ENCODE measurements at regions not wholly inside any gene's neighbourhood (a gene's known extent, or its start where the extent isn't known, plus 50 kb on each side); places are given as distances from the start of the nearest gene placed in this dataset.

GRCh38 chr15:70246623-70247220, 149.0 kb upstream of the TLE3 start:
- H3K27me3 ChIP-seq (ENCODE audit: control insufficient read depth, low read length) = no peaks in the 10 kb centered on the region
- TF ChIP-seq CTCF (IDR thresholded peaks at IDR 0.05; ENCODE audit: low read depth, low read length, poor library complexity, severe bottlenecking) = no peak
- no peak for TF ChIP-seq EZH2phosphoT487 (IDR thresholded peaks at IDR 0.05; ENCODE audit: borderline replicate concordance, low read length)
- no peaks in the 10 kb centered on the region for H3K79me2 ChIP-seq (ENCODE audit: control insufficient read depth, low read length)
- H3F3A ChIP-seq (ENCODE audit: control insufficient read depth, insufficient read depth) = no peaks in the 10 kb centered on the region
- H3K27ac ChIP-seq (ENCODE audit: low read depth, low read length) = no peak overlapping the region
- no peaks in the 10 kb centered on the region for H3K9me3 ChIP-seq (ENCODE audit: control insufficient read depth, insufficient read depth, low read length)
- H3K4me3 ChIP-seq (ENCODE audit: low read length) = no peak overlapping the region
- H3K9me2 ChIP-seq (replicated peaks; ENCODE audit: control insufficient read depth, low read length) = no peaks in the 10 kb centered on the region
- no peaks in the 10 kb centered on the region for H4K20me1 ChIP-seq (ENCODE audit: control insufficient read depth, insufficient read depth, low read depth, low read length)
- no peaks in the 10 kb centered on the region for H3K36me3 ChIP-seq (ENCODE audit: control insufficient read depth, low read length)
- no peak overlapping the region for H3K4me2 ChIP-seq (ENCODE audit: low read length)
- H3K4me1 ChIP-seq (ENCODE audit: control insufficient read depth, low read length) = peaks cover 19% of the 10 kb centered on the region

DNA sequence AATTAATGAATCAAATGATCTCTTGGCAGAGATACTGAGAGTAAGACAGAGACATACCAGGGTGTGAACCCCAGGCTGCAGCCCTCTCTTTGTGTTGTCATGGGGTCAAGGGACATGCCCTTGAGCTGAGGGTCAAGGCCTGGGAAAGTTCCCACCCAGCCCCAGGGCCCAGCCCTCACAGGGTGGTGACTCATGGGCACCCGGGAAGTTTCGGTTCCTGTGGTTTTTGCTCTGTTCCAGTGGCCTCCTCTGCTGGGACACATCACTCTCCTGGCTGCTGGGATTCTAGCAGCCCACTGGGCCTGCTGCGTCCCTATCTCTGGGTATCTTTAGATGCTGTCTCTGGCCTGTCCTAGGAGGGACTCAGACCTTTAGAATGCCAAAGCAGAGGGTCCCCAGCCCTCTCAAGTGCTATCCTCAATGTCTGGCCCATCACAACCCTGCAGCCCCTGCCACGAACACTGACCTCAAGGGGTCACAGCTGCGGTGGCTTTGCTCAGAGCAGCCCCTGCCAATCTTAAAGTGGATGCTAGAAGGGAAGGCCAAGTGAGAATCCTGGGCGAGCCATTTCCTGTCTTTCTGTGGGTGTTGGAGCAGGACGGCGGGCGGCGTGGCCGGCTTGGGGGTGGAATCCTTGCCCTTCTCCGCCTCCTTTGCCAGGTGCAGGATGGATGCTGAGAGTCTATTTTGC, 148.4 kb upstream of the TLE3 start:
- peaks cover 19% of the 10 kb centered on the region for H3K4me1 ChIP-seq (ENCODE audit: control insufficient read depth, low read length)
- TF ChIP-seq EZH2phosphoT487 (IDR thresholded peaks at IDR 0.05; ENCODE audit: borderline replicate concordance, low read length) = no peak
- no peak for TF ChIP-seq CTCF (IDR thresholded peaks at IDR 0.05; ENCODE audit: low read depth, low read length, poor library complexity, severe bottlenecking)

DNA sequence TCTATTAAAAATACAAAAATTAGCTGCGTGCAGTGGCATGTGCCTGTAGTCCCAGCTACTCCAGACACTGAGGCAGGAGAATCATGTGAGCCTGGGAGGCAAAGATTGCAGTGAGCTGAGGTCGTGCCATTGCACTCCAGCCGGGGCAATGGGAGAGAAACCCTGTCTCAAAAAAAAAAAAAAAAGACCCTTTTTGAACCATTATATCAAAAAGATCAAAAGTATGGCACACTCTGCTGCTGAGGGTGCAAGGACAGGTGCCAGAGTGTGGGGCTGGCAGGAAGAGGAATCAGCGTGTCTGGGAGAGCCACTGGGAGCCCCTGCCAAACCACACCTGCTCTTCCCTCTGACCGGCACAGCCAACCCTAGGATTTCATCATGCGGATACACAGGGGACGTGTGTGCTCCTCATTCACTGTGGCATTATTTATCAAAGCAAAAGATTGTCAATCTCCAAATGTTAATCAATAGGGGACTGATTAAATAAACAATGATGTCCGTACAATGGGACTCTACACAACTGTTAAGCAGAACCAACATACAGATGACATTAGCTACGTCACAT, 147.3 kb upstream of the TLE3 start:
- Histone ChIP-seq H3F3A (ENCODE audit: control insufficient read depth, insufficient read depth) (no peaks in the 10 kb centered on the region), H3K27ac (ENCODE audit: low read depth, low read length) (no peak overlapping the region), H4K20me1 (ENCODE audit: control insufficient read depth, insufficient read depth, low read depth, low read length) (no peaks in the 10 kb centered on the region), H3K36me3 (ENCODE audit: control insufficient read depth, low read length) (no peaks in the 10 kb centered on the region), H3K79me2 (ENCODE audit: control insufficient read depth, low read length) (no peaks in the 10 kb centered on the region), H3K9me3 (ENCODE audit: control insufficient read depth, insufficient read depth, low read length) (no peaks in the 10 kb centered on the region), H3K4me1 (ENCODE audit: control insufficient read depth, low read length) (peaks cover 19% of the 10 kb centered on the region), H3K4me2 (ENCODE audit: low read length) (no peak overlapping the region), H3K9me2 (replicated peaks; ENCODE audit: control insufficient read depth, low read length) (no peaks in the 10 kb centered on the region), H3K4me3 (ENCODE audit: low read length) (no peak overlapping the region), H3K27me3 (ENCODE audit: control insufficient read depth, low read length) (no peaks in the 10 kb centered on the region; the same call in 1 of the 2 replicates)
- TF ChIP-seq EZH2phosphoT487 (IDR thresholded peaks at IDR 0.05; ENCODE audit: borderline replicate concordance, low read length) = no peak
- no peak for TF ChIP-seq CTCF (IDR thresholded peaks at IDR 0.05; ENCODE audit: low read depth, low read length, poor library complexity, severe bottlenecking)

More for the DNA sequence above, 148.4 kb upstream of the TLE3 start:
- Histone ChIP-seq H3K27me3 (ENCODE audit: control insufficient read depth, low read length) (no peaks in the 10 kb centered on the region), H3K4me2 (ENCODE audit: low read length) (no peak overlapping the region), H3F3A (ENCODE audit: control insufficient read depth, insufficient read depth) (no peaks in the 10 kb centered on the region), H3K4me3 (ENCODE audit: low read length) (no peak overlapping the region), H3K36me3 (ENCODE audit: control insufficient read depth, low read length) (no peaks in the 10 kb centered on the region), H4K20me1 (ENCODE audit: control insufficient read depth, insufficient read depth, low read depth, low read length) (no peaks in the 10 kb centered on the region), H3K9me2 (replicated peaks; ENCODE audit: control insufficient read depth, low read length) (no peaks in the 10 kb centered on the region), H3K27ac (ENCODE audit: low read depth, low read length) (no peak overlapping the region), H3K9me3 (ENCODE audit: control insufficient read depth, insufficient read depth, low read length) (no peaks in the 10 kb centered on the region), H3K79me2 (ENCODE audit: control insufficient read depth, low read length) (no peaks in the 10 kb centered on the region)
